GM10266 (cell line): ENCODE measurements at regions not wholly inside any gene's neighbourhood (a gene's known extent, or its start where the extent isn't known, plus 50 kb on each side); places are given as distances from the start of the nearest gene placed in this dataset.

ENCODE experiments used
- DNase-seq: peaks from one replicate; pipeline ENCODE4 v3.0.0; 2012; ENCODE audit errors: extremely low spot score
- CTCF ChIP-seq: IDR thresholded peaks from 2 replicates; pipeline ENCODE4 v1.5.1; 2012; ENCODE audit warnings: mild to moderate bottlenecking, low read depth; ENCODE audit not compliant: control insufficient read depth, insufficient read depth; ENCODE audit errors: missing control alignments

DNA sequence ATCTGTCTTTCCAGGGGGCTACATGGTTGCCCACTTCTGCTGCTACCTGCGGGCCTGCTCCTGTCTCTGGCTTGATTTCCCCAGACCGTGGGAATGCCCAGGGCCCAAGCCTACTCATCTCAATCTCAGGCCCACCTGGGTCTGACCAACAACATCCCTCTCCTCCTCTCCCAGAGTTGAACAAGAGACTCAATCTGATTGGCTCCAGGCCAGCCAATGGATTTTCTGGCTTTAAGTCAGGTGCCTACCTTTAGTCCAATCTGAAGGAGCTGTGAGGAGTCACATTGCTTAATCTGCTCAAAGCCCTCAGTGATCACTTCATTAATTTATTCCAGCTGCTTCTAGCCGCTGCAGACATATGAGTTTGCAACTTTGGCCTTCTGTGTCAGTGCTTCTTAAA is 162.4 kb upstream of the KCNG1 start:
- no peak for DNase-seq

GRCh38 chr20:51184289-51184688 is 161.4 kb upstream of the KCNG1 start:
- no peak for DNase-seq

More for the DNA sequence above, 162.4 kb upstream of the KCNG1 start:
- TF ChIP-seq CTCF = no peak

GRCh38 chr20:51183451-51183850 is 160.5 kb upstream of the KCNG1 start:
- no peak for DNase-seq
- TF ChIP-seq CTCF = no peak

More at GRCh38 chr20:51184289-51184688, 161.4 kb upstream of the KCNG1 start:
- no peak for TF ChIP-seq CTCF

GRCh38 chr20:51182571-51182970 is 159.7 kb upstream of the KCNG1 start:
- TF ChIP-seq CTCF = no peak
- DNase-seq = no peak

DNA sequence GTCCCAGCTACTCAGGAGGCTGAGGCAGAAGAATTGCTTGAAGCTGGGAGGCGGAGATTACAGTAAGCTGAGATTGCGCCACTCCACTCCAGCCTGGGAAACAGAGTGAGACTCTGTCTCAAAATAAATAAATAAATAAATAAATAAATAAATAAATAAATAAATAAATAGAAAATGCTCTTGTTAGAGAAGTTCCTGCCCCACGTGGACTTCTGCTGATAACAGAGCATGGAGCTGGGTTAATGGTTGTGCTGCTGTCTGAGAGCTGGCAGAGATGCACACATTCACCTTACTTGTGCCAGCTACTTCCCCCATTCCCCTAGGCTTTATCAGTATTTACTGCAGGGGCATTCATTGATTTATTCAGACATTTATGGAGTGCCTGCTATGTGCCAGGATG is 155.2 kb upstream of the KCNG1 start:
- DNase-seq = no peak
- TF ChIP-seq CTCF = no peak

DNA sequence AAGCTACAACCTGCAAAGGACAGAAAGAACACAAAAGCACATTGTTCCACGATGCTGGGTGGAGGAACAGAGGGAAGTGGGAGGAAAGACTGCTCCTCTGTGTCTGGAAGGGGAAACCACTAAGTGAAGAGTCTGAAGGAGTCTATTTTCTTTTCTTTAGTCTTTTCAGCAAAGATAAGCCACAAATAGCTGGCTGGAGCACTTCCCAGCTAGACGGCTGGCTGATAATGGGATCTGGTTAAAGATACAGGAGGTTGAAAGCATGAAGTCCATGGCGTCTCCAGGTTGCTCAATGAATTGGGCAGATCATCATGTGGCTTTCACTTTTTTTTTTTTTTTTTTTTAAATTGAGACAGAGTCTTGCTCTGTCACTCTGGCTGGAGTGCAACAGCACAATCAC is 154.0 kb upstream of the KCNG1 start:
- no peak for DNase-seq
- TF ChIP-seq CTCF = no peak

DNA sequence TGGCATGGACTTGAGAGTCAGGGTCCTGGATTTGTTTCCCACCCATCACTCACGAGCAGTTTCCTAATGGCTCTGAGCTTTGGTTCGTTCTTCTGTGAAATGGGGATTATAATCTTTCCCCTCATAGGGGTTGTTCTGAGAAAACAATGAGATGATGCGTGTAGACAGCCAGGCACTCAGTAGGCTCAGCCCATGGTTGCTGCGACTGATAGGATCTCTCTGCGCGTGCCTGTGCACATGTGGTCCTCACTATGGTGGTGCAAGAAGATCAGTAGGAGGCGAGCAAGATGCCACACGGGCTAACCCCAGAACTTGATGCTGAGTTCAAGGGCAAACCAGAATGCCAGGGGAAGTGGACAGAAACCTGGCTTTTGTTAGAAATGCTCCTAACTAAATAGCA is 153.5 kb upstream of the KCNG1 start:
- no peak for TF ChIP-seq CTCF
- DNase-seq = no peak
